Ovary (tissue), 3 donors: ENCODE measurements at regions not wholly inside any gene's neighbourhood (a gene's known extent, or its start where the extent isn't known, plus 50 kb on each side); places are given as distances from the start of the nearest gene placed in this dataset.

Source experiments
- CTCF ChIP-seq, 3 donors: fragments of 450-650 bp in 2 of 3; fragments of 200-600 bp in 1 of 3; IDR thresholded peaks; one replicate each; pipeline versions ENCODE4 v1.5.1 to v1.8.0; 2016 to 2022; ENCODE audit warnings: antibody characterized with exemption in 3 of 3, mild to moderate bottlenecking in 1 of 3
- POLR2A ChIP-seq: fragments of 450-650 bp; IDR thresholded peaks from one replicate; pipeline ENCODE4 v1.6.1; 2017; ENCODE audit warnings: antibody characterized with exemption, mild to moderate bottlenecking, moderate library complexity
- donor health status: DM: no; HTN: no; CAD: no.

DNA sequence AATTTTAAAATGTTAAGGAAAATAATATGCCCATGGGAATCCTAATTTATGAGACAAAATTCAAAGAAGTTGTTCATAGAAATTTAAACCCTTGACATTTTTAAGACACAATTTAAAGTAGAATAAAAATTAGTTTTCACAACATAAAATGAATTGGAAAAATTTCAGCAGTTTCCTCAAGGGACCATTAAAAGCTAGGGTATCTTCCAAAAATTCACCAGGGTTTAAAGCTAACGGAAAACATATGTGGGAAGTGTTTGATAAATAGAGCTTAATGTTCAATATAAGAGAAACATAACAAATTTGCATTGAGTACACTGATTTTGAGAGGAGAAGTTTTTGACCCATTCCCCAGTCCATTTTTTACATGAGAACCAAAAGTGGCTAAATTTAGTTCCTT is 228.9 kb upstream of the TTC29 start:
- TF ChIP-seq CTCF (IDR thresholded peaks at IDR 0.05) (no peak), POLR2A (no peak)
